OCI-LY7 (cell line): ENCODE measurements at regions not wholly inside any gene's neighbourhood (a gene's known extent, or its start where the extent isn't known, plus 50 kb on each side); places are given as distances from the start of the nearest gene placed in this dataset.

Source experiments
- BruUV-seq: library from RNA; stranded (reverse); fragments of 400-500 nt; replicated peaks from 2 replicates; lab custom pipeline; 2021; lab: Mats Ljungman, UMichigan
- CTCF ChIA-PET: fragments of 300-600 bp; sonication (Branson Sonifier 250); formaldehyde crosslinking; loops from one replicate; lab custom pipeline; 2022; ENCODE audit warnings: antibody characterized with exemption; ENCODE audit not compliant: unreplicated experiment; lab: Charles Lee
- POLR2A ChIA-PET: fragments of 300-600 bp; sonication (Branson Sonifier 250); formaldehyde crosslinking; loops from one replicate; lab custom pipeline; 2022; ENCODE audit warnings: antibody characterized with exemption; lab: Charles Lee
- DNase-seq: peaks from one replicate; pipeline ENCODE4 v3.0.0-alpha.2; 2015; ENCODE audit warnings: low spot score
- H2AFZ ChIP-seq: fragments of 200-600 bp; sonication (generic), shearing (Covaris generic); 2 replicates; pipeline ENCODE4 v1.6.1; 2014; ENCODE audit warnings: mild to moderate bottlenecking, antibody characterized with exemption, low read length, moderate library complexity
- H3K27ac ChIP-seq: fragments of 200-600 bp; sonication (generic); 2 replicates; pipeline ENCODE4 v1.5.1; 2014; ENCODE audit warnings: mixed run types, low read depth, mild to moderate bottlenecking, moderate library complexity, low read length, inconsistent platforms; ENCODE audit not compliant: poor library complexity, severe bottlenecking
- H3K36me3 ChIP-seq: fragments of 200-600 bp; sonication (generic); 2 replicates; pipeline ENCODE4 v1.6.1; 2014; ENCODE audit warnings: mild to moderate bottlenecking, antibody characterized with exemption, low read length, moderate library complexity, mixed read lengths; ENCODE audit not compliant: insufficient read depth
- H3K4me1 ChIP-seq: fragments of 200-600 bp; sonication (generic); 2 replicates; pipeline ENCODE4 v1.5.1; 2014; ENCODE audit warnings: mild to moderate bottlenecking, low read length; ENCODE audit not compliant: insufficient read depth, poor library complexity, severe bottlenecking
- H3K4me2 ChIP-seq: fragments of 200-600 bp; sonication (generic); 2 replicates; pipeline ENCODE4 v1.6.1; 2014; ENCODE audit warnings: mild to moderate bottlenecking, low read length
- H3K4me3 ChIP-seq: fragments of 200-600 bp; sonication (generic); 2 replicates; pipeline ENCODE4 v1.5.1; 2014; ENCODE audit warnings: mild to moderate bottlenecking, low read depth, low read length; ENCODE audit not compliant: poor library complexity, severe bottlenecking
- H3K79me2 ChIP-seq: fragments of 200-600 bp; sonication (generic); 2 replicates; pipeline ENCODE4 v1.6.1; 2016; ENCODE audit warnings: low read depth, mild to moderate bottlenecking, low read length, moderate library complexity, mixed read lengths; ENCODE audit not compliant: insufficient read depth
- H3K9me2 ChIP-seq: fragments of 200-600 bp; sonication (generic); 2 replicates; pipeline ENCODE4 v1.6.1; 2016; ENCODE audit warnings: mild to moderate bottlenecking, low read length, mixed read lengths; ENCODE audit not compliant: insufficient read depth
- H3K9me3 ChIP-seq: fragments of 200-600 bp; sonication (generic); 2 replicates; pipeline ENCODE4 v1.6.1; 2014; ENCODE audit warnings: mild to moderate bottlenecking, mixed run types, low read length, mixed read lengths
- H4K20me1 ChIP-seq: fragments of 200-600 bp; sonication (generic); 2 replicates; pipeline ENCODE4 v1.6.1; 2014; ENCODE audit warnings: mild to moderate bottlenecking, antibody characterized with exemption, low read length, moderate library complexity, mixed read lengths; ENCODE audit not compliant: insufficient read depth
- CTCF ChIP-seq: fragments of 200-600 bp; sonication (generic); conservative IDR thresholded peaks from 2 replicates; pipeline ENCODE4 v1.5.1; 2014; ENCODE audit warnings: mild to moderate bottlenecking, antibody characterized with exemption, low read length, moderate library complexity, mixed read lengths
- EZH2phosphoT487 ChIP-seq: fragments of 200-600 bp; sonication (generic); IDR thresholded peaks from 2 replicates; pipeline ENCODE4 v1.6.1; 2018; ENCODE audit warnings: low read depth, borderline replicate concordance, mild to moderate bottlenecking, mixed run types, antibody characterized with exemption, low read length, moderate library complexity, mixed read lengths
- intact Hi-C: fragments of 100-400 bp; cut with micrococcal nuclease; formaldehyde crosslinking; loops from one replicate; pipeline ENCODE4 v1.10.0; 2022; ENCODE audit not compliant: unreplicated experiment

DNA sequence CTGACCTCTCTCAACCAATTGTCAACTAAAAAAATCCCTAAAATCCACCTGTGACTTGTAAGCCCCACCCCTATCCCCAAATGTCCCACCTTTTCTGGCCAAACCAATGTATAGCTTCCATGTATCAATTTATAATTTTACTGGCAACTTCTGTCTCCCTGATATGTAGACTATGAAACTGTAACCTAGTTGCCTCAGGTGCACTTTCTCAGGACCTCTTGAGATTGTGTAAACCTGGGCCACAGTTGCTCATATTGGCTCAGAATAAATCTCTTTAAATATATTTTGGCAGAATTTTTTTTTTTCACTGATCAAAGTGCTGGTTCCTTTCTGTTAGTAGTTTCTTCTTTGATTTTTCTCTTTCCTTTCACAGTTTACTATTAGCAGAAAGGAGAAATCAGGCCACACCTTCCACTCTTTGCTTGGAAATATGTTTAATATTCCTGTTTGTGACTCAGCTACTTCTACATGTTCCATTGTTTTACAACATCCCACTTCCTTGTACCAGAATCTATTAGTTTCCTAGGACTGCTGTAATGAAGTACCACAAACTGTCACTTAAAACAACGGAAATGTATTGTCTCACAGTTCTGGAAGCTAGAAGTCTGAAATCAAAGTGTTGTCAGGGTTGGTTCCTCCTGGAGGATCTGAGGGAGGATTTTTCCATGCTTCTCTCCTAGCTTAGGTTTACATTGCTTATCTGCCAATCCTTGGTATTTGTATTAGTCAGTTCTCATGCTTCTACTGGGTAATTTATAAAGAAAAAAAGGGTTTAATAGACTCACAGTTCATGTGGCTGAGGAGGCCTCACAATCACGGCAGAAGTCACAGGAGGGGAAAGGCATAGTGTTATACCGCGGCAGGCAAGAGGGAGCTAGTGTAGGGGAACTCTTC is 801.2 kb upstream of the ARPP21 start:
- H3K4me2 ChIP-seq = no peak overlapping the region
- H4K20me1 ChIP-seq = no peaks in the 10 kb centered on the region
- ChIA-PET POLR2A (interaction anchor here (0.6 to 1.0 kb wide), 3 partner anchors 29 to 688 kb away, joined by 3 to 4 read pairs (median 3); no protein-coding TSS in a partner anchor), CTCF (no interaction called here)
- no TSS peak for BruUV-seq
- DNase-seq = no peak
- H2AFZ ChIP-seq = no peak overlapping the region
- no peaks in the 10 kb centered on the region for H3K9me3 ChIP-seq
- no peak overlapping the region for H3K27ac ChIP-seq
- H3K4me3 ChIP-seq = no peak overlapping the region
- intact Hi-C loops = no loop called here
- H3K9me2 ChIP-seq = no peaks in the 10 kb centered on the region
- no peaks in the 10 kb centered on the region for H3K36me3 ChIP-seq
- H3K79me2 ChIP-seq = no peaks in the 10 kb centered on the region
- TF ChIP-seq EZH2phosphoT487 = no peak
- TF ChIP-seq CTCF = no peak
- no peaks in the 10 kb centered on the region for H3K4me1 ChIP-seq

DNA sequence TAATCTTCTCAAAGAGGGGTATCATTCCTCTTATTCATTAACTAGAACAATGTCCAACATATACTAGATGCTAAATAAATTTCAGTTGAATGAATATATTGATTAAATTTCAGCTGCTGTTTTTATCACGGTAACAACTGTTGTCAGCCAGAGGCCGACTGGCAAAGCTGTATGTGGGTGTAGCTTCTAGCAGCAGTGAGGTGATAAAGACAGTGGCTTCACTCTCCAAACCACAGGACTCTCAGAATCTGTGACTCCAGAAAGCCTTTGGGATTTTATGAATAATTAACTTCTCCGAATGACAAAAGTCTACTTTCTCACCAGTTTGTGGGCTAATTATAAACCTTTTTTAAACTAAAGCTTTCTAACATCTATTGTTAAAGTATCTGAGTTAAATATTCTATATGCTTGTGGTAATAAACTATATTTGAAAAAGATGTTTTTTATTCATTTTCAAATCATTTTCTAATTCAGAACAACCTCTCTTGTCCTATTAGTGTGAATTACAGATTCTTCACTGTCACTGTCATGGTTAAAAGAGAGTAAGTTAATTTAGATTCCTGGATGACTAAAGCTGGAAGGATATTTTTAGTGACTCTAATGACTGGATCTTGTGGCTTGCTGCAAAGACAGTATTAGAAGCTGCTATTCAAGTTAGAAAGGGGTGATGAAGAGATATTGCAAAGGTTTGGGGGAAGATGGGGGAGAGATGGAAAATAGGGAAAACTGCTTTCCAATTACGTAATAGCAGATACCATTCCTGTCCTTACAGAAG is 796.4 kb upstream of the ARPP21 start:
- intact Hi-C loops = no loop called here
- H3K9me2 ChIP-seq = no peaks in the 10 kb centered on the region
- no peak for DNase-seq
- H3K4me3 ChIP-seq = no peak overlapping the region
- TF ChIP-seq CTCF = no peak
- TF ChIP-seq EZH2phosphoT487 = no peak
- no peaks in the 10 kb centered on the region for H3K9me3 ChIP-seq
- no peaks in the 10 kb centered on the region for H3K36me3 ChIP-seq
- BruUV-seq = no TSS peak
- H4K20me1 ChIP-seq = no peaks in the 10 kb centered on the region
- no peak overlapping the region for H2AFZ ChIP-seq
- CTCF ChIA-PET = no interaction called here
- no peaks in the 10 kb centered on the region for H3K79me2 ChIP-seq
- POLR2A ChIA-PET = no interaction called here
- no peak overlapping the region for H3K27ac ChIP-seq
- no peak overlapping the region for H3K4me2 ChIP-seq
- no peaks in the 10 kb centered on the region for H3K4me1 ChIP-seq
